Activated CD8-positive, alpha-beta T cell treated with anti-CD3 and anti-CD28 coated beads, Interleukin-2, amount 10 ng/mL, durations not matched to agents 7 days and 5 days (primary cell): ENCODE measurements at regions not wholly inside any gene's neighbourhood (a gene's known extent, or its start where the extent isn't known, plus 50 kb on each side); places are given as distances from the start of the nearest gene placed in this dataset.

Source experiments
- ATAC-seq: fragments of 150-1000 bp; cut with Tn5 transposase; one replicate; pipeline ENCODE4 v1.10.0; 2021; ENCODE audit warnings: moderate library complexity
- CTCF ChIA-PET: fragments of 350-600 bp; sonication (Branson Sonifier 250); formaldehyde crosslinking; loops from one replicate; lab custom pipeline; 2021; ENCODE audit warnings: antibody characterized with exemption; lab: Charles Lee
- POLR2A ChIA-PET: fragments of 350-600 bp; sonication (Branson Sonifier 250); formaldehyde crosslinking; loops from one replicate; lab custom pipeline; 2021; ENCODE audit warnings: antibody characterized with exemption; lab: Charles Lee
- DNase-seq: peaks from one replicate; pipeline ENCODE4 v3.0.0-alpha.2; 2020
- H3K27ac Mint-ChIP-seq: one replicate; pipeline ENCODE4 v1.8.0; 2021; ENCODE audit warnings: mild to moderate bottlenecking, mixed read lengths
- H3K27me3 Mint-ChIP-seq: one replicate; pipeline ENCODE4 v1.8.0; 2021; ENCODE audit warnings: low read depth, mixed read lengths
- H3K36me3 Mint-ChIP-seq: one replicate; pipeline ENCODE4 v1.8.0; 2021; ENCODE audit warnings: low read depth, mixed read lengths
- H3K4me1 Mint-ChIP-seq: one replicate; pipeline ENCODE4 v1.8.0; 2021; ENCODE audit warnings: low read depth, mixed read lengths
- H3K4me3 Mint-ChIP-seq: one replicate; pipeline ENCODE4 v1.8.0; 2021; ENCODE audit warnings: mild to moderate bottlenecking, mixed read lengths
- H3K9me3 Mint-ChIP-seq: one replicate; pipeline ENCODE4 v1.8.0; 2022; ENCODE audit warnings: mixed read lengths; ENCODE audit not compliant: insufficient read depth

DNA sequence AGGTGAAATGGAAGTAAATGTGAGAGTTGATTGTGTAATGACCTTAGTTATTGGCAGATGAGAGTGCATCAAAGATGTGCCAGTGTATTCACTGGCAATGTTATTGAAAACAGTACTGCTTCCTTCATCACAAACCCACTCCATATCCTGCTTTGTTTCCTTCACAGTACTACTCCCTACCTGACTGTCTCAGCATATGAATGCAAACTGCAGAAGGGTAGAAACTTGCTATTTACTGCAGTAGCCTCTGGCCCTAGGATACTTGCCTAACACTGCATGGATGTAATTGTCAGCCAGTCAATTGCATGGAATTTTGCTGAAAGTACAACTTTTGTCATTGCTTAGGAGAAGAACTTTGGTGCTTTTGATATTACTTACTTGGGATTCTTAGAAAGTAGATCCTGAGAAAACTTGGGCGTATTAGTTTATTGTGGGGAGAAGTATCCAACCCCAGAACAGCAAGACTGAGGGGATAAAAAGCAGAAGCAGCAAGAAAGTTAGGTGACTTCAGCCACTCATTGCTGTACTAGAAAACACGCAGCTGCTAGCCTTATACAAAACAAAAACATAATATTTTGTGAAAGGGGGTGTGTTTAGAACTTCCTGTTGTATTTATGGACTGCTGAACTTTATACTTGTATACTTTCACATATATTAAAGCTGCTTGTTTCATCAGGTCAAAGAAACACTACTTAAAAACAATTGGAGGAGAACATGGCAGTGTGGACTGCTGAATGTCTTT, 219.0 kb downstream of the CCNG2 start:
- CTCF ChIA-PET, result interaction anchor here (1.2 to 2.8 kb wide), 3 partner anchors 9 to 18 kb away, joined by 3 to 11 read pairs (median 5); no protein-coding TSS in a partner anchor
- POLR2A ChIA-PET, result no interaction called here
- no peak overlapping the region for H3K27ac Mint-ChIP-seq
- H3K4me3 Mint-ChIP-seq, result no peak overlapping the region
- H3K4me1 Mint-ChIP-seq, result no peaks in the 10 kb centered on the region
- H3K27me3 Mint-ChIP-seq, result peaks cover 13% of the 10 kb centered on the region
- no peaks in the 10 kb centered on the region for H3K36me3 Mint-ChIP-seq
- H3K9me3 Mint-ChIP-seq, result no peaks in the 10 kb centered on the region
- ATAC-seq (no peak), DNase-seq (no peak)

DNA sequence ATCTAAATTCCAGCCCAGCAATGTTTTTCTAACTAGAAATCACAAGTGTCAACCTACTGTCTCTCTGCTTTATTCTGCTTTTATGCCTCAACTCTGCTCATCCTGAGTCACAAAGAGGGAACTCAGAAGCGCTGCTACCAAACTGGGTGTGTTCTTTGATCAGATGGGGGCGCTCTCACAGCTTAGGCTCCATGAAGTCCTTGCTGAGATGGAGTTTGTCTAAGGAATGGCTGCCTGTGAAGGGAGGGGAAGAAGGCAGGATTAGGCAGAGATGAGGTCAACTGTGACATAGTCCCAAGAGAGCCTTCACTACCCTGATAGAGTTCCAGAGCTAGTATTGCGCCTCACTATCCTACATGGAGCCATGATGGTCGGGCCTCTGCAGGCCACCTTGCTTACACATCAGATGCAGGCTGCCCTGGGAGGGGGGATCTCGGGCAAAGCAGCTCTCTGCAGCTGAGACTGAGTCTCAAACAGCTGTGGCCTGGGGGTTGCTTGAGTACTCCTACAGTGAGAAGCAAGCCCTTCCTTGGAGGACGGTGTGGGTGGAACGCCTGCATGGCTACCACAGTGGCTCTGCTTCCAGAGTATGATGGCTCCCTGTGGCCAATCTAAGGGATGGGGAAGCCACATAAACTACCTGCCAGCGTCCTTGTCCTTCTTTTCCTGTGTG, 219.9 kb downstream of the CCNG2 start:
- CTCF ChIA-PET, result interaction anchor here (1.2 to 2.8 kb wide), 3 partner anchors 8 to 19 kb away, joined by 3 to 11 read pairs (median 5); no protein-coding TSS in a partner anchor
- no peaks in the 10 kb centered on the region for H3K4me1 Mint-ChIP-seq
- no peaks in the 10 kb centered on the region for H3K9me3 Mint-ChIP-seq
- ATAC-seq (no peak), DNase-seq (no peak)
- no peak overlapping the region for H3K4me3 Mint-ChIP-seq
- peaks cover 16% of the 10 kb centered on the region for H3K27me3 Mint-ChIP-seq
- no peak overlapping the region for H3K27ac Mint-ChIP-seq
- H3K36me3 Mint-ChIP-seq, result no peaks in the 10 kb centered on the region
- POLR2A ChIA-PET, result no interaction called here

DNA sequence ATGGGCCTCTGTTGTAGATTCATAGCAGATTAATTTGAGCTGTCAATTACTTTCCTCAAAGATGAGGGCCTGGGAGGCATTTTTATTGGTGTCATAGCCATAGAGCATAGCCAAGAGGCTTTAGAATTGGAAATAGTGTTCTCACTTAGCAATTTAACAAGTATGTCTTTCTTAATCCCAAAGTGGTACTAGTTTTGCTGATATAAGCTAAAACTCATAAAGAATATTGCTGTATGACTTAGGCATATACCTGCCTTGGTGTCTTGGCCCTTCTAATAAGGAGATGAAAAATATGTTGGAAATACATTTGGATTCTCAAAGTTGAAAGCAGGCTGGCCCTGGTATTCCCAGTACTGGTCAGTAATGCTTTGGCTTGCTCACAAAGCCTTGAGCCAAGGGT, 221.5 kb upstream of the CXCL13 start:
- Mint-ChIP-seq H3K4me1 (peaks cover 8% of the 10 kb centered on the region), H3K9me3 (no peaks in the 10 kb centered on the region), H3K4me3 (no peak overlapping the region), H3K27me3 (peaks cover 12% of the 10 kb centered on the region), H3K27ac (no peak overlapping the region), H3K36me3 (no peaks in the 10 kb centered on the region)
- POLR2A ChIA-PET, result no interaction called here
- DNase-seq (no peak), ATAC-seq (no peak)
- CTCF ChIA-PET, result interaction anchor here (1.1 to 2.6 kb wide), 8 partner anchors 13 to 217 kb away, joined by 3 to 10 read pairs (median 6); no protein-coding TSS in a partner anchor

DNA sequence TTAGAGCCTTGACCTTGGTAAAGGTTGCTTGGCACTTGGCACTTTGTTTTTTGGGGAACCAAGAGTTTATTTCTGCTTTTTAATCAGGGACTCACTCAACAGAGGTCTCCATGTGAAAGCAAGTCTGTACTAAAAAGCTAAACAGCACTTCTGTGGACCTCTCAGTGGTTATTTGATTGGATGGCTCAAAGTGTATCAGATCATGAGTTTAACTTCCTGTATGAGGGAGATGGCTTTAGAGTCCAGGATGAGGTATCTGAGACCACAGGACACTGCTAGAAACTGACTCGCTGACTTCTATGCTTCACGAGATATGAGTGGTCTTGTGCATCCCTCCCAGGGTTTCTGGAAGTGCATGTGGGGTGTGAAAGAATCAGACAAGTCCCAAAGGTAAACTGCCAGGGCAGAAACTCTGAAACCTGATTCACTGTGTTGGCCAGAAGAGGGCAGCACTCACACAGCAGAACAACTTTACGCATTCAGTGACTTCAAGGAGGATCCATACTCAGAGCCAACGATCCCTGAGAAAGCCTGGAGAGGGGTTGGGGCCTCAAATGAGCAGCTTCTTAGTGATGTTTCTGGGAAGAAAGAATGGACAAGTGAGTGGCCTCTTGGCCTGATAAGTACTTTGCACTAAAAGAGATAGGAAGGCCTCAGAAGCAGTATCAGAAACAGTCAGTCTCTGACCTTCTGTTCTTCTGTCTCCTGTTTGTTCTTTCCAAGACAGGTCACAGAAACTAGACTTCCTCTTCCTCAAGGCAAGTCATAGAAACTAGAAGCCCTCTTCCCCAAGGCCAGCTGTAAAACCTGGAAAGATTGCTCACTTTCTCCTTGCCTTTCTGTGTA, 220.3 kb upstream of the CXCL13 start:
- H3K4me3 Mint-ChIP-seq, result no peak overlapping the region
- H3K27ac Mint-ChIP-seq, result no peak overlapping the region
- ATAC-seq (peak; percentile 69), DNase-seq (peak; percentile 65)
- peaks cover 8% of the 10 kb centered on the region for H3K4me1 Mint-ChIP-seq
- H3K9me3 Mint-ChIP-seq, result no peaks in the 10 kb centered on the region
- no peaks in the 10 kb centered on the region for H3K36me3 Mint-ChIP-seq
- ChIA-PET POLR2A (no interaction called here), CTCF (interaction anchor here (0.7 to 2.6 kb wide), 19 partner anchors 9 to 234 kb away, joined by 3 to 10 read pairs (median 5); no protein-coding TSS in a partner anchor)
- H3K27me3 Mint-ChIP-seq, result peaks cover 12% of the 10 kb centered on the region

DNA sequence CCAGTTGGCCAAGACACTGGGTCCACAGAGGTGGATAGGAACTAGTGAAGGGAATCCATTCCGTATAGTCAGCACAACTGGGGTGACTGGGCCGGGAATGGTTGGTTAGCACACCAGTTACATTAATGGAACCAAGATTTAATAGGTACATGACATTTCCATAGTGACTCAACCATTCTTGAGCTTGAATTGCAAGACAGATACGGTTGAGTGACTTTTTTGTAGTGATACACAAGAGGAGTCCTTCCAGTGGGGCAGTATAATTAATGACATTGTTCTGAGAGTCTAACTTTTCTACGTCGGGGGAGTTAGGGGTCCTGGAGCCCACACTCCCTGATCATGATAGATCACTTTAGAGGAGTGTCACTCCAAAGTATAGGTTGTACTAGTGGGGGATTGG, 211.6 kb upstream of the CXCL13 start:
- ATAC-seq (no peak), DNase-seq (no peak)
- Mint-ChIP-seq H3K36me3 (no peaks in the 10 kb centered on the region), H3K4me1 (no peaks in the 10 kb centered on the region), H3K27ac (no peak overlapping the region), H3K9me3 (no peaks in the 10 kb centered on the region), H3K4me3 (no peak overlapping the region), H3K27me3 (peaks cover 5% of the 10 kb centered on the region)
- ChIA-PET CTCF (no interaction called here), POLR2A (no interaction called here)

DNA sequence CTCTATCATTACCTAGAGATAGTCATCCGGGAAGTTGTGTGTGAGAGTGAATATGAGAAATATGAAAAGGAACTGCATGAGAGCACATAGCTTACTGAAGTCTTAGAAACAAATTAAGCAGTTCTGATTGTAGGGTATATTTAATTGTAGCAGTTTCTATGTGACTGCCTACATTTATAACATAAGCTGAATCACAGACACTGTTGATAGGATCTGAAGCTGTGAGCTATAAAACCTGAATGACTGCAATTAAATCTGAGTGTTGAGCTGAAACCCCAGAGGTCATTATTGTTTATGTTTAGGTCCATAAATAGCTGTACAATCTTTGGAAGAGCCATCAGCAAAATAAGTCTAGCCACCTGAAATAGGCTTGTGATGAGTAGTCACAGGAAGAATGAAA, 210.1 kb upstream of the CXCL13 start:
- ATAC-seq (no peak), DNase-seq (no peak)
- Mint-ChIP-seq H3K4me1 (no peaks in the 10 kb centered on the region), H3K27me3 (peaks cover 9% of the 10 kb centered on the region), H3K4me3 (no peak overlapping the region), H3K27ac (no peak overlapping the region), H3K9me3 (no peaks in the 10 kb centered on the region), H3K36me3 (no peaks in the 10 kb centered on the region)
- ChIA-PET POLR2A (no interaction called here), CTCF (interaction anchor here (0.9 to 1.0 kb wide), 3 partner anchors 8 to 10 kb away, joined by 3 read pairs; no protein-coding TSS in a partner anchor)

DNA sequence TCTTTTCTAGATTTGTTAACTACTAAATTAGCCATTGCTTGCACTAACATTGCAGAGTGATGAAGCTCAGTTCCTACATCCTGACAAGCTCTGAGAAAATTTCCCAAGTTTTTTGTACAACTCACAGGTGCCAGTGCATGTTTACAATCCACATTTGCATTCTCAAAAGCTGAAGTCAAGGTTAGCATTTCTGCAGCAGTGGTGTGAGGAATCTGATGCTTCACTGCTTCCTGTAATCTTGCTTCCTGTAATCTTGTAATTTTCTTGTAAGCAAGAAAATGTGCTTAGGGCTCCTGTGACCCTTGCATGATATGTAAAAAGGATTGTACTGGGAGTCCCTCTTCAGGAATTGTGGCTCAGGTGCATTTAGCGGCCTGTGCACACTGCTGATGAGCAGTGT, 207.4 kb upstream of the CXCL13 start:
- Mint-ChIP-seq H3K27me3 (peaks cover 18% of the 10 kb centered on the region), H3K9me3 (no peaks in the 10 kb centered on the region), H3K4me3 (no peak overlapping the region), H3K36me3 (no peaks in the 10 kb centered on the region), H3K27ac (no peak overlapping the region), H3K4me1 (no peaks in the 10 kb centered on the region)
- ChIA-PET POLR2A (no interaction called here), CTCF (no interaction called here)
- ATAC-seq (no peak), DNase-seq (no peak)

DNA sequence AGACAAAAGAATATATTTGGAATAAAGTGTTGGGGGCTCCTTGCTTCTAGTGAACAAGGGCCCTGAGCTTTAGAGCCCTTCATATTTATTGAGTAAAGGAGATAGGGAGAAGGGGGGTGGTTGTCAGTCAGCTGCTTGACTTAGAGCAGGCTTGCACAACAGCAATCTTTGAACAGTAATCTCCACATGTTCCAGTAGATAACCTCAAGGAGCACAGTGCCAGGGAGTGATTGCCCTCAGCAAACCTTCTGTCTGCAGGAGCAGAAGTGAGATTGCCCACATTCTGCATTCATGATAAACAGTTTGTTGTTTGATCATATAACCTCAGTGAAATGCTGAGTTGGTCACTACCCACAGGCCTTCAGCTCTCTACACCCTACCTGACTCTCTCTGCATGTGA, 205.8 kb upstream of the CXCL13 start:
- ChIA-PET POLR2A (no interaction called here), CTCF (no interaction called here)
- no peaks in the 10 kb centered on the region for H3K4me1 Mint-ChIP-seq
- H3K4me3 Mint-ChIP-seq, result no peak overlapping the region
- H3K27me3 Mint-ChIP-seq, result peaks cover 15% of the 10 kb centered on the region
- no peak overlapping the region for H3K27ac Mint-ChIP-seq
- no peaks in the 10 kb centered on the region for H3K9me3 Mint-ChIP-seq
- H3K36me3 Mint-ChIP-seq, result no peaks in the 10 kb centered on the region
- DNase-seq (no peak), ATAC-seq (no peak)

DNA sequence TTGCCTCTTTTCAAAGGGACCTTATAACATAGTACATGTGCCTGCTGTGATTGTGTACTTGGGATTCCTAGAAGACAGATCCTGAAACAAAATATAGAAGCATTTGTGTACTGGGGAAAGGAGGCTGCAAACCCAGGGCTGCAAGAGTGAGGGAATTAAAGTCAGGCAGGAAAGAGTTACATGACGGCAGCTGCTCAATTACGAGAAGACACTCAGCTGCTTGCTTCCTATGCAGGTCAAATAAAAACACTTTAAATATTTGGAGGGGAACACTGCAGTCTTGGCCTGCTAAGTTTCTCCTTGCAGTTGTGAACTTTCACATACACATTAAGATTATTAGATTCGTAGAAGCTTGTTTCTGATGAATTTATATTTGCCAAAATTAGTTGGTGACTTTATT, 191.9 kb upstream of the CXCL13 start:
- Mint-ChIP-seq H3K4me3 (no peak overlapping the region), H3K27ac (no peak overlapping the region), H3K27me3 (peaks cover 21% of the 10 kb centered on the region), H3K4me1 (no peaks in the 10 kb centered on the region), H3K36me3 (no peaks in the 10 kb centered on the region), H3K9me3 (no peaks in the 10 kb centered on the region)
- no peak for ATAC-seq
- ChIA-PET POLR2A (no interaction called here), CTCF (interaction anchor here (1.0 to 1.7 kb wide), 3 partner anchors 18 to 61 kb away, joined by 3 to 4 read pairs (median 3); no protein-coding TSS in a partner anchor)
- DNase-seq, result no peak

DNA sequence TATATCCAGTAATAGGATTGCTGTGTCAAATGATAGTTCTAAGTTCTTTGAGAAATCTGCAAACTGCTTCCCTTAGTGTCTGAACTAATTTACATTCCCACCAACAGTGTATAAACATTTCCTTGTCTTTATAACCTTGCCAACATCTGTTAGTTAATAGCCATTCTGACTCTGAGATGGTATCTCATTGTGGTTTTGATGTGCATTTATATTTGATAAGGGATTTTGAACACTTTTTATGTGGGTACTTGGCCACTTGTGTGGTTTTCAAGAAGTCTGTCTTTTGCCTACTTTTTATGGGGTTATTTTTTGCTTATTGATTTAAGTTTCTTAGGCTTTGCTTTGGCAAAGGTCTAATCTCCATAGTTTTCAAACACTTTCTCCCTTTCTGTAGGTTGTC, 189.9 kb upstream of the CXCL13 start:
- Mint-ChIP-seq H3K27ac (no peak overlapping the region), H3K4me3 (no peak overlapping the region), H3K36me3 (no peaks in the 10 kb centered on the region), H3K4me1 (no peaks in the 10 kb centered on the region), H3K27me3 (peaks cover 21% of the 10 kb centered on the region), H3K9me3 (no peaks in the 10 kb centered on the region)
- DNase-seq (no peak), ATAC-seq (no peak)
- POLR2A ChIA-PET, result no interaction called here
- CTCF ChIA-PET, result interaction anchor here (1.0 to 1.4 kb wide), 2 partner anchors 18 to 58 kb away, joined by 3 read pairs; no protein-coding TSS in a partner anchor

DNA sequence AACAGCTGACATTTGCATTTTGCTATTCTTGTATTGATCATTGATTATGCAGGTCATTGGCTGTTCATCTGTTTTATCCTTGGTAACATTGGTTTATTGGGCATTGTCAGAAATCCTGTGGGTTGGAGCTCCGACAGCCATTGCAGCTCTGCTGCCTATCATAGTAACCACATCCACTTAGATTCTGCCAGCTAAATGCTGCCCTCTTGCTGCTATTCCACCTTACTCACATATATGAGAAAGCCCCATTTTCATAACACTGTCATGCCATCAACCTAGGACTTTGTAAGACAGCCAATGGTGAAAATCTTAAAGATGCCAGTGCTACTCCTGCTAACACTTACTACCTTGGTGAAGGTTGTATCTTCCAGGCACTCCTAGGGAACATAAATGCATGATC, 187.3 kb upstream of the CXCL13 start:
- Mint-ChIP-seq H3K36me3 (no peaks in the 10 kb centered on the region), H3K4me1 (no peaks in the 10 kb centered on the region), H3K4me3 (no peak overlapping the region), H3K9me3 (no peaks in the 10 kb centered on the region), H3K27ac (no peak overlapping the region), H3K27me3 (peaks cover 18% of the 10 kb centered on the region)
- ATAC-seq (peak; percentile 51), DNase-seq (peak; percentile 25)
- POLR2A ChIA-PET, result no interaction called here
- CTCF ChIA-PET, result interaction anchor here (0.7 to 1.8 kb wide), 17 partner anchors 10 to 780 kb away, joined by 3 to 10 read pairs (median 4); no protein-coding TSS in a partner anchor
